CD4-positive, alpha-beta T cell (primary cell): ENCODE measurements at regions not wholly inside any gene's neighbourhood (a gene's known extent, or its start where the extent isn't known, plus 50 kb on each side); places are given as distances from the start of the nearest gene placed in this dataset.

ENCODE experiments used
- ATAC-seq: fragments of 200-7000 bp; cut with Tn5 transposase; one replicate; pipeline ENCODE4 v1.10.0; 2022; ENCODE audit warnings: mild to moderate bottlenecking; ENCODE audit not compliant: poor library complexity
- CTCF ChIA-PET: fragments of 350-600 bp; sonication (Branson Sonifier 250); formaldehyde crosslinking; loops from one replicate; lab custom pipeline; 2021; ENCODE audit warnings: antibody characterized with exemption, inconsistent platforms; lab: Charles Lee
- POLR2A ChIA-PET: fragments of 350-600 bp; sonication (Branson Sonifier 250); formaldehyde crosslinking; loops from one replicate; lab custom pipeline; 2021; ENCODE audit warnings: antibody characterized with exemption, inconsistent platforms; lab: Charles Lee
- DNase-seq, 14 experiments: peaks; one replicate each; pipeline ENCODE4 v3.0.0-alpha.2; 2013 to 2020; ENCODE audit warnings: mixed read lengths in 2 of 14
- H3K27ac ChIP-seq, 2 donors: one replicate each; pipeline versions ENCODE4 v1.5.1 to v1.7.0; 2013; ENCODE audit warnings: low read length in 2 of 2, low read depth in 1 of 2, mild to moderate bottlenecking in 1 of 2
- H3K27me3 ChIP-seq, 2 experiments: 1 replicate in 1 of 2; 2 replicates in 1 of 2; pipeline versions ENCODE4 v1.6.1 to v1.7.0; 2013; ENCODE audit warnings: low read length in 2 of 2, control low read depth in 1 of 2, mild to moderate bottlenecking in 1 of 2, moderate library complexity in 1 of 2; ENCODE audit not compliant: insufficient read depth in 2 of 2, control insufficient read depth in 1 of 2
- H3K36me3 ChIP-seq: one replicate; pipeline ENCODE4 v1.6.1; 2013; ENCODE audit warnings: low read length, control low read depth; ENCODE audit not compliant: insufficient read depth
- H3K4me1 ChIP-seq: one replicate; pipeline ENCODE4 v1.6.1; 2013; ENCODE audit warnings: low read length, control low read depth; ENCODE audit not compliant: insufficient read depth
- H3K4me3 ChIP-seq: one replicate; pipeline ENCODE4 v1.5.1; 2013; ENCODE audit warnings: mild to moderate bottlenecking, low read length, moderate library complexity
- H3K9me3 ChIP-seq, 2 experiments: 1 replicate in 1 of 2; 2 replicates in 1 of 2; pipeline versions ENCODE4 v1.6.1 to v1.7.0; 2013; ENCODE audit warnings: low read length in 2 of 2, mild to moderate bottlenecking in 2 of 2, control low read depth in 1 of 2, moderate library complexity in 1 of 2; ENCODE audit not compliant: control insufficient read depth in 1 of 2, insufficient read depth in 1 of 2
- H3K27ac Mint-ChIP-seq: one replicate; pipeline ENCODE4 v1.8.0; 2020; ENCODE audit warnings: mixed read lengths
- H3K27me3 Mint-ChIP-seq: one replicate; pipeline ENCODE4 v1.8.0; 2021; ENCODE audit warnings: mixed read lengths
- H3K36me3 Mint-ChIP-seq: one replicate; pipeline ENCODE4 v1.8.0; 2021; ENCODE audit warnings: low read depth, mixed read lengths
- H3K4me1 Mint-ChIP-seq: one replicate; pipeline ENCODE4 v1.8.0; 2021; ENCODE audit warnings: low read depth, mixed read lengths
- H3K4me3 Mint-ChIP-seq: one replicate; pipeline ENCODE4 v1.8.0; 2020; ENCODE audit warnings: mild to moderate bottlenecking, mixed read lengths
- H3K9me3 Mint-ChIP-seq: one replicate; pipeline ENCODE4 v1.8.0; 2020; ENCODE audit warnings: mixed read lengths
- CTCF ChIP-seq: fragments of 200-600 bp; IDR thresholded peaks from one replicate; pipeline ENCODE4 v1.8.0; 2022; ENCODE audit warnings: antibody characterized with exemption, mild to moderate bottlenecking
- intact Hi-C, 2 experiments: fragments of 100-400 bp; cut with DNase I in 1 of 2; cut with micrococcal nuclease in 1 of 2; formaldehyde crosslinking; loops; one replicate each; pipeline versions ENCODE4 v1.15.1 to v1.9.0; 2023 to 2025; cut with DNase I, micrococcal nuclease

- H3K27me3 Mint-ChIP-seq, result peaks cover 19% of the 10 kb centered on the region
- intact Hi-C loops, result no loop called here
- ChIA-PET CTCF (no interaction called here), POLR2A (no interaction called here)
- no peak overlapping the region for H3K4me3 Mint-ChIP-seq
- Histone ChIP-seq H3K9me3 (no peaks in the 10 kb centered on the region), H3K27ac (no peak overlapping the region), H3K4me1 (no peaks in the 10 kb centered on the region), H3K27me3 (peaks cover 2 to 3% of the 10 kb centered on the region in 2 experiments), H3K36me3 (no peaks in the 10 kb centered on the region), H3K4me3 (no peak overlapping the region)
- no peak overlapping the region for H3K27ac Mint-ChIP-seq
- H3K9me3 Mint-ChIP-seq, result no peaks in the 10 kb centered on the region
- ATAC-seq, result no peak
- no peak for TF ChIP-seq CTCF
- no peaks in the 10 kb centered on the region for H3K4me1 Mint-ChIP-seq
- H3K36me3 Mint-ChIP-seq, result no peaks in the 10 kb centered on the region
- DNase-seq, result no peak
Observed at GRCh38 chr2:235146206-235146605, 194.4 kb downstream of the SH3BP4 start.

GRCh38 chr2:235146871-235147565 is 195.2 kb downstream of the SH3BP4 start:
- Histone ChIP-seq H3K4me3 (no peak overlapping the region), H3K36me3 (no peaks in the 10 kb centered on the region), H3K4me1 (no peaks in the 10 kb centered on the region), H3K27ac (no peak overlapping the region), H3K27me3 (peaks cover 0 to 3% of the 10 kb centered on the region in 2 experiments), H3K9me3 (no peaks in the 10 kb centered on the region)
- no peaks in the 10 kb centered on the region for H3K9me3 Mint-ChIP-seq
- no peaks in the 10 kb centered on the region for H3K36me3 Mint-ChIP-seq
- ATAC-seq, result no peak
- intact Hi-C loops, result no loop called here
- ChIA-PET POLR2A (no interaction called here), CTCF (no interaction called here)
- no peak for TF ChIP-seq CTCF
- no peak for DNase-seq
- no peak overlapping the region for H3K27ac Mint-ChIP-seq
- H3K4me3 Mint-ChIP-seq, result no peak overlapping the region
- H3K27me3 Mint-ChIP-seq, result peaks cover 21% of the 10 kb centered on the region
- H3K4me1 Mint-ChIP-seq, result no peaks in the 10 kb centered on the region

GRCh38 chr2:235148201-235149170 is 196.7 kb downstream of the SH3BP4 start:
- POLR2A ChIA-PET, result no interaction called here
- CTCF ChIA-PET, result no interaction called here
- ATAC-seq (no peak), DNase-seq (no peak)
- TF ChIP-seq CTCF, result no peak
- Mint-ChIP-seq H3K4me1 (no peaks in the 10 kb centered on the region), H3K4me3 (no peak overlapping the region), H3K36me3 (no peaks in the 10 kb centered on the region), H3K9me3 (no peaks in the 10 kb centered on the region), H3K27me3 (peaks cover 25% of the 10 kb centered on the region), H3K27ac (no peak overlapping the region)
- no peak overlapping the region for H3K4me3 ChIP-seq
- H3K9me3 ChIP-seq, result no peaks in the 10 kb centered on the region
- intact Hi-C loops, result no loop called here
- peaks cover 0 to 3% of the 10 kb centered on the region in 2 experiments for H3K27me3 ChIP-seq
- no peak overlapping the region for H3K27ac ChIP-seq
- H3K36me3 ChIP-seq, result no peaks in the 10 kb centered on the region
- H3K4me1 ChIP-seq, result no peaks in the 10 kb centered on the region
